Hematopoietic multipotent progenitor cell (in vitro differentiated cells): ENCODE measurements at regions not wholly inside any gene's neighbourhood (a gene's known extent, or its start where the extent isn't known, plus 50 kb on each side); places are given as distances from the start of the nearest gene placed in this dataset.
"Not testable (repeated sequence)": the region's sequence is repeated elsewhere in the genome, so short reads cannot be mapped to it uniquely, and the experiment has no call there.

Experiments used
- DNase-seq, 3 donors: peaks; one replicate each; pipeline ENCODE4 v3.0.0-alpha.2; 2011 to 2015; ENCODE audit warnings: low read depth in 2 of 3, low spot score in 2 of 3

- DNase-seq, result no peak
Observed at GRCh38 chr11:112310848-112311247, 50.2 kb upstream of the PLET1 start.

DNA sequence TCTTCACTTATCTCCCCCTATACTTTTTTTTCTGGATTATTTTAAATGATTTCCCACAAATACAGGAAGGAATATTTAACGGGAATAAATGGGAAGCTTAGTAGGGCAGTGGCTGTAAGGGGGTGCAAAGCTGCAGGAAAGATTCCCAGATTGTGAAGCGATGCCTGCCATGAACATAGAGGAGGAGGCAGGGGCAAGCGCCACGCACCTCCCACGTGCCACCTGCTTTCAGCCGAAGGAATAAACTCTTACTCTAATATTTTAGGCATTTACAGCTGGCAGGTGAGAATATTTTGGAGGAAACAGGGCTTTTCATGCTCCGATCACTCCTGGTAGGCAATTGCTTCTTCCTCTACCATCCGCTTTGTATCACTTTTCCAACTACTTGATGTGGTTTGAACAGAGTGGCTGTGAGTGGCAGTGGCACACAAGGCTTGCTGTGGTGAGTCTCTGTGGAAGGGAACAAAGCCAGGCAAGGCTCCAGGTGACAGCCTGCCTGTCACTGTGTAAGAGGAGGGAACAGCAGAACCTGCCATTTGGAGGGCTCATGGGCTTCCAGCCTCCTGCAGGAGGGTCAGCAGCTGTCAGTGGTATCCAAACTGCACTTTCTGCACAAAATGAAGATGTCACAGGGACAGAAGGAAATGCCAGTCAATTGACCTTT, 54.5 kb upstream of the PLET1 start:
- DNase-seq, result no peak

DNA sequence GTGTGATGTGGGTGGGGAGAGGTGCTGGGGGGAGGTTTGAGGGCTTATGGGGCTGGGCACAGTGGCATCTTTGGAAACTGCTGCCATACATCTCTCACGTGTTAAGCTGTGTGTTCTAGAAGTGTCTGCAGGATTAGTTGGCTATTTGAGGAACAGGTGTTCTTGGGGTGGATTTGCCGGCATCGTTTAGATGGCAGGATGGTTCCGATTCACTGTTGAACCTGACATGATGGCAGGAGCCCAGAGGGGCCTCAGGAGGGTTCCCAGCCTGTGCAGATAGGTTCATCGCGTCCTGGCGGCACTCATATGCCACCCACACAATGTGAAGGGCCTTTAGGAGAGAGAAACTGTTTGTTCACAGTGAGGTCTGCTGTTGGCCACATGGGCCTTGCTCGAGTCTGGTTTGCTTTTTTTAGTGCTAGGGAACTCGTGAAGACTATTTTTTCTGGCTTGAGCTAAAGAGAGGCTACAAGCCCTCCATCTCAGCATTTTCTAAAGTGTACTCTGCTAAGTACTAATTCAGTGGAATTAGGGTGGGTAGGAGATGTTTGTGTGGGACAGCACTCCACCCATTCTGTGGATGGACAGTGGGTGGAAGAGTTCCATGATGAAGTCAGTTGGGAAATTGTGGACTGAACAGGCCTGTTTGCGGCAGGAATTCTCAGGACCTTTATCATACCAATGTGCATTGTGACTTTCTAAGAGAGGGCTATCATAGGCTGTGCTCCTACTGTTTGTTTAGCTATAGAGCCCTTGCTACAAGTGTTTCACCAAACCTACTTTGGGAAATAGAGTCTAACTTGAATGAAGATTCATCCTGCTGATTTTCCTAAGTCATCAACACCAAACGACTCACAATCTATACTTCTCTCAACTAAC, 55.4 kb upstream of the PLET1 start:
- DNase-seq, result no peak

- DNase-seq, result no peak
Observed at GRCh38 chr11:112316971-112317370, 56.3 kb upstream of the PLET1 start.

DNA sequence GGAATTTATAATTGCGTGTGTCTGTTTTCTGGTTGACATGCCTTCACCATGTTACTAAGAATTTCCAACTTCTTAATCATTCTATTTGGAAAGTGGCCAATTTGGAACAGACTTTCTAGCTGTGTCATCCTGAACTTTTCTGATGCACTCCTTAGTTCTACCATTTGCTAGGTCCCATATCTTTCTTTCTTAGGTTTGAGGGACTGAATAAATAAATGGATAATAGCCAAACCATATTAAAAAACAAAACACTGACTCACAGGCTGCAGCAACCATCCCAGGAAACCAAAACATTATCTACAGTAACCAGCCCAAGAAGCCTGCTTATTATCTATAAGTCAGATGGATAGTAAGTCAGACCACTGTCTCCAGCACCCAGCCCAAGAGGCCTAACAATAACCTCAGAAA, 57.5 kb upstream of the PLET1 start:
- peak in 2 of 3 donors; percentile 37 to 61 for DNase-seq

- DNase-seq, result no peak
Observed at GRCh38 chr11:112318661-112319060, 58.0 kb upstream of the PLET1 start.

- DNase-seq, result no peak
Observed at GRCh38 chr11:112320668-112321067, 60.0 kb upstream of the PLET1 start.

GRCh38 chr11:112321501-112322172, 61.0 kb upstream of the PLET1 start:
- DNase-seq, result peak in 2 of 3 donors; percentile 79 to 92

DNA sequence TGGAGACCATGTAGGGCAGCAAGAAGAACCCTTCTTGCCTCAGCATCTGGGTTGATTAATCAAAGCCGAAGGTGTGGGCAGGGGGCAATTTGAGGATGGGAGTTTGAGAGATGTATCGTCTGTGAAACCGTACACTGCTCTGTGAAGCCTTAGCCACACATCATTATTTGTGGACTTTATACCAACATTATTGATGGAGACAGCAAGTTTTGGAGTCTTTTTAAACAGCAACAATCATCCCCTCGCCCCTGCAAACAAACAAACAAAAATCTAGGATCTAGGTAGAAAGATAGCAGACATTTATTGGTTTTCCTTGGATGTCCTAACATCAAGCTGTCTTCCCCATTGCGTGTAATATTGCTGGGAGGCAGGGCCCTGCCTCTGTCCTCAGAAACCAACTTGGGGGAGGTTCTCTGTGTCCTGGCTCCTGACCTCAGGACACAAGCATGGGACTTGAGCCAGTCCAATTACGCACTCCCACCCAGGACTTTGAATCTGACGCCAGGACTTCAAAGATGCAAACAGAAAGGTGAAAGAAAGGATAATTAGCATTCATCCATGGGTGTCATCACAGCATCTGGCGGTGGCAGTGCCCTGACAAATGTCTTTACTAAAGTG, 61.6 kb upstream of the PLET1 start:
- no peak for DNase-seq

- no peak for DNase-seq
Observed at GRCh38 chr11:112334381-112334780, 73.7 kb upstream of the PLET1 start.

GRCh38 chr11:112336356-112336886, 75.8 kb upstream of the PLET1 start:
- no peak for DNase-seq

- no peak for DNase-seq
Observed at GRCh38 chr11:112339566-112339965, 78.9 kb upstream of the PLET1 start.

DNA sequence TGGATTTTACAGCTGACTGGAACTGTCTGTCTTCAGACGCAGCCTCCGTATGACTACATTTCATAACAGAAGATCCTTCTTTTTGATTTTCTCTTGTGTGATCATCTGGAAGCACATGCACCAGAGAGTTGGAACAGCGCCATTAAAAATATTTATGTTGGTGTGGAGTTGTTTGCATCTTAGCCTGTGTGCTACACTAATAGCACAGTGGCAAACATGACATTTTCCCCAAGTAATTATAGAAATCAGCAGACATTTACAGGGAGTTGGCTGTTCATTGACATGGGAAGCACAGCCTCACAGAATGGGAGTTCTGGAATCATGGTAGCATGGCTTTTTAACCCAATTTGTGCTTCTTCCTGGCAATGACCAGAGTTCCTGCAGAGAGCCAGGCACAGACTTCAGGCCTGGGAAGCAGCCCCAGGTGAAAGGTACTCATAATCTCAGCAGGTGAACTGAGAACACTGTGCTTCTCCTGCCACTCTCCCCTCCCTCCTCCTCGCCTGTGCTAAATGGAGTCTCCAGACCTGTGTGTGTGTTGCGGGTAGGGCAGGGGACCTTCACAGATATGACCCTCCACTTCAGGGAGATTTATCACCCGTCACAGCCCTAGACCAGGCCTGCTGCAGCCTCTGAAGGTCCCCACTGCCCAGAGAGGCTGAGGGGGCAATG, 82.8 kb upstream of the PLET1 start:
- no peak for DNase-seq

GRCh38 chr11:112344040-112344413, 83.4 kb upstream of the PLET1 start:
- no peak for DNase-seq

GRCh38 chr11:112345166-112345565, 84.5 kb upstream of the PLET1 start:
- DNase-seq, result no peak

GRCh38 chr11:112345706-112346105, 85.0 kb upstream of the PLET1 start:
- no peak for DNase-seq

DNA sequence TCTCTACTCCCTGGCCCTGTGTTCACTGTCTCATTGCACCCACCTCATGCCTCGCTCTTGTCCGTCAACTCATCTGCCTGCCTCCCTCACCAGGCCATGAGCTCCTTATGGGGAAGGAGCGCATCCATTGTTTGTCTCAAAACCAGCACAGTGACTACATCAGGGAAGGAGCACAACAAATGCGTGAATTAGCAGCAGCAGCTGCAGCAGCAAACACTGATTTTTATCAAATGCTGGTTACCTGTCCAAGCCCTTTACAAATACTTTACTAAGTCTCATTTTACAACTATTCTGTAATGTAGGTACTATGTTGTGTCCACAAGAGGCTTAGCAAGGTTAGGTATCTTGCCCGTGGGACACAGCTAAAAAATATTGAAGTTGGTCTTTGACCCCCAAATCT, 85.9 kb upstream of the PLET1 start:
- DNase-seq, result no peak

DNA sequence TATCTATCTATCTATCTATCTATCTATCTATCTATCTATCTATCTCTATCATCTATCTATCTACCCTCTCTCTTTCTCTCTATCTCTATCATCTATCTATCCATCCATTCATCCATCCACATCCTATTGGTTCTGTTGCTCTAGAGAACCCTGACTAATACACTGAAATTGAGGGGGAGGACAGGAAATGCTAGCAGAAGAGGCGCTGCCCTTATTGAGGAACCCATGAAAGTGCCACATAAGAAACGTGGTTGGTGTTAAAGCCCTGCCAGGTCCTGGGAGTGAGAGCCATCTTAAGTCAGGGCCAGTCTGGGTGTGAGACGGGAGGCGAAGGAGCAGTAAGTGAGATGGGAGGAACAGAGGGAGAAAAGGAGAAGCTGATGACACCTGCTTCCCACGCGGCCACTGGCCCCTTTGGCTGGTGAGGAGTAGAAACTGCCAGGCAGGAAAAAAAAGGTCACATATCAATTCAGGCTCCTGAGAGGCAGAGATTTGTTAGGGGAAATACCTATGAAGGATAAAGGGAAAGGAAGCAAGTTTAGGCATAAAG, 87.9 kb upstream of the PLET1 start:
- DNase-seq, result peak in 1 of 3 donors; percentile 4

GRCh38 chr11:112351423-112351822, 90.8 kb upstream of the PLET1 start:
- not testable (repeated sequence) for DNase-seq

- DNase-seq, result no peak
Observed at GRCh38 chr11:112352907-112353306, 92.2 kb upstream of the PLET1 start.
